Esophagus squamous epithelium (tissue), 5 donors: ENCODE measurements at regions not wholly inside any gene's neighbourhood (a gene's known extent, or its start where the extent isn't known, plus 50 kb on each side); places are given as distances from the start of the nearest gene placed in this dataset.

ENCODE experiments used
- DNase-seq: peaks from one replicate; lab custom pipeline; 2025; lab: John Stamatoyannopoulos, UW
- H3K27ac ChIP-seq, 4 donors: fragments of 200-600 bp; sonication (generic); one replicate each; pipeline ENCODE4 v1.5.1; 2016 to 2019; ENCODE audit warnings: mild to moderate bottlenecking in 1 of 4
- H3K27me3 ChIP-seq, 4 donors: fragments of 200-600 bp; sonication (generic); 1 replicate in 3 of 4; 2 replicates in 1 of 4; pipeline versions ENCODE4 v1.5.1 to v1.6.0; 2017 to 2021; ENCODE audit warnings: antibody characterized with exemption in 1 of 4
- H3K36me3 ChIP-seq, 3 donors: fragments of 200-600 bp; sonication (generic); one replicate each; pipeline ENCODE4 v1.5.1; 2016 to 2019
- H3K4me1 ChIP-seq, 3 donors: fragments of 200-600 bp; sonication (generic); one replicate each; pipeline ENCODE4 v1.5.1; 2017 to 2019
- H3K4me3 ChIP-seq, 4 donors: fragments of 200-600 bp; sonication (generic); 1 replicate in 3 of 4; 2 replicates in 1 of 4; pipeline ENCODE4 v1.5.1; 2016 to 2019; ENCODE audit warnings: mild to moderate bottlenecking in 2 of 4, moderate library complexity in 1 of 4
- H3K9me3 ChIP-seq, 3 donors: fragments of 200-600 bp; sonication (generic); one replicate each; pipeline ENCODE4 v1.5.1; 2016 to 2019
- CTCF ChIP-seq, 6 experiments: fragments of 450-650 bp in 4 of 6; fragments of 200-600 bp in 2 of 6; sonication (generic) in 2 of 6; IDR thresholded peaks; one replicate each; pipeline ENCODE4 v1.5.1; 2016 to 2019; ENCODE audit warnings: antibody characterized with exemption in 6 of 6, mild to moderate bottlenecking in 4 of 6, moderate library complexity in 4 of 6
- POLR2A ChIP-seq, 4 donors: fragments of 450-650 bp; IDR thresholded peaks; one replicate each; pipeline ENCODE4 v1.6.1; 2017; ENCODE audit warnings: antibody characterized with exemption in 4 of 4, mild to moderate bottlenecking in 4 of 4, moderate library complexity in 3 of 4
- WGBS, 2 donors: methylation state at CpG; one replicate each; pipeline ENCODE4 v1.1.5; 2018; 5-methylcytosine and 5-hydroxymethylcytosine counted together
- intact Hi-C: fragments of 100-400 bp; cut with DNase I; formaldehyde crosslinking; loops from one replicate; pipeline ENCODE4 v1.15.0; 2022
- donor health status: DM: yes; HTN: yes; CAD: no.

- Histone ChIP-seq H3K9me3 (no peaks in the 10 kb centered on the region), H3K4me1 (no peaks in the 10 kb centered on the region), H3K36me3 (no peaks in the 10 kb centered on the region), H3K27me3 (peaks cover 0 to 21% (median 0%) of the 10 kb centered on the region in 4 donors), H3K4me3 (no peak overlapping the region), H3K27ac (no peak overlapping the region)
- no peak for DNase-seq
- 33 to 42% methylated on average over 3 to 4 of the region's 4 CpGs for WGBS, 2 donors
- intact Hi-C loops = no loop called here
- no peak for TF ChIP-seq POLR2A (IDR thresholded peaks at IDR 0.05)
- TF ChIP-seq CTCF (IDR thresholded peaks at IDR 0.05) = no peak
Observed at GRCh38 chr17:34832376-34832775, 128.9 kb downstream of the CCT6B start.

- intact Hi-C loops = no loop called here
- 56 to 71% methylated on average over 1 to 3 of the region's 3 CpGs for WGBS, 2 donors
- peaks cover 0 to 16% (median 0%) of the 10 kb centered on the region in 4 donors for H3K27me3 ChIP-seq
- H3K9me3 ChIP-seq = no peaks in the 10 kb centered on the region
- no peaks in the 10 kb centered on the region for H3K36me3 ChIP-seq
- H3K4me3 ChIP-seq = no peak overlapping the region
- no peak for TF ChIP-seq CTCF (IDR thresholded peaks at IDR 0.05)
- TF ChIP-seq POLR2A (IDR thresholded peaks at IDR 0.05) = no peak
- H3K4me1 ChIP-seq = no peaks in the 10 kb centered on the region
- no peak for DNase-seq
- H3K27ac ChIP-seq = no peak overlapping the region
Observed at GRCh38 chr17:34827008-34827407, 134.3 kb downstream of the CCT6B start.

- no peak for DNase-seq
- Histone ChIP-seq H3K27ac (no peak overlapping the region), H3K36me3 (no peaks in the 10 kb centered on the region), H3K4me3 (no peak overlapping the region), H3K4me1 (no peaks in the 10 kb centered on the region), H3K9me3 (no peaks in the 10 kb centered on the region), H3K27me3 (peaks cover 0 to 16% (median 0%) of the 10 kb centered on the region in 4 donors)
- intact Hi-C loops = no loop called here
- 0 to 30% methylated on average over 1 to 3 of the region's 4 CpGs for WGBS, 2 donors
- no peak for TF ChIP-seq CTCF (IDR thresholded peaks at IDR 0.05)
- TF ChIP-seq POLR2A (IDR thresholded peaks at IDR 0.05) = no peak
Observed at GRCh38 chr17:34826332-34826731, 134.9 kb downstream of the CCT6B start.

DNA sequence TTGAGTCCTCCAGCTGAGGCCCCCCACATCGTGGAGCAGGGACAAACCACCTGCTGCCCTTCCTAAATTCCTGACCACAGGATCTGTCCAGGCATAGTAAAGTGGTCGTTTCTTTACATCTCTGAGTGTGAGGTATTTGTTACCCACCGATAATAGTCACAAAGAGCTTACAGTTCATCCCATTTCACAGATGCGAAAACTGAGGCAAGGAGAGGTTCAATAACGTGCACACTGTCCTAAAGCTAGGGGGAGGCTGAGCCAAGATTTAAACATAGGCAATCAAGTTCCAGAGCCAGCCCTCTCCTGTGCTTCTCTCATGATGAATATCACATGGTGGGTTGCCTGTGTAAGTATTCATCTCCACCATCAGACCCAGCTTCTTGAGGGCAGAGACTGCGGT is 135.4 kb downstream of the CCT6B start:
- 21 to 59% methylated on average over 2 to 4 of the region's 6 CpGs for WGBS, 2 donors
- TF ChIP-seq POLR2A (IDR thresholded peaks at IDR 0.05) (no peak), CTCF (IDR thresholded peaks at IDR 0.05) (no peak)
- H3K4me1 ChIP-seq = no peaks in the 10 kb centered on the region
- no peaks in the 10 kb centered on the region for H3K36me3 ChIP-seq
- intact Hi-C loops = no loop called here
- H3K27me3 ChIP-seq = peaks cover 0 to 16% (median 0%) of the 10 kb centered on the region in 4 donors
- H3K4me3 ChIP-seq = no peak overlapping the region
- H3K27ac ChIP-seq = no peak overlapping the region
- DNase-seq = no peak
- no peaks in the 10 kb centered on the region for H3K9me3 ChIP-seq

GRCh38 chr17:34825102-34825501 is 136.2 kb downstream of the CCT6B start:
- TF ChIP-seq CTCF (IDR thresholded peaks at IDR 0.05) (no peak), POLR2A (IDR thresholded peaks at IDR 0.05) (no peak)
- DNase-seq = no peak
- Histone ChIP-seq H3K9me3 (no peaks in the 10 kb centered on the region), H3K27ac (no peak overlapping the region), H3K4me3 (no peak overlapping the region), H3K36me3 (no peaks in the 10 kb centered on the region), H3K27me3 (peaks cover 0 to 16% (median 0%) of the 10 kb centered on the region in 4 donors), H3K4me1 (no peaks in the 10 kb centered on the region)
- intact Hi-C loops = no loop called here
- 95% methylated on average over 1 of the region's 1 CpG for WGBS, 2 donors
